ENCODE measurements at regions not wholly inside any gene's neighbourhood (a gene's known extent, or its start where the extent isn't known, plus 50 kb on each side); places are given as distances from the start of the nearest gene placed in this dataset.

GRCh38 chr2:181771356-181771755 lies 91.0 kb upstream of the NEUROD1 start:
- TF ChIP-seq POLR2AphosphoS5 (IDR thresholded peaks at IDR 0.05; ENCODE audit: low read depth, low read length) = no peak
- no peak for TF ChIP-seq SIN3A (IDR thresholded peaks at IDR 0.05; ENCODE audit: borderline replicate concordance, insufficient read depth, low read length)
- no peak for TF ChIP-seq TAF1 (IDR thresholded peaks at IDR 0.05; ENCODE audit: borderline replicate concordance, insufficient read depth, low read length)
- no peak for TF ChIP-seq FOXP2 (optimal IDR thresholded peaks at IDR 0.05; ENCODE audit: borderline replicate concordance, extremely low read depth, extremely low read length, insufficient read depth)
- no peak for TF ChIP-seq REST (IDR thresholded peaks at IDR 0.05; ENCODE audit: insufficient read depth in 1 of 2, low read depth in 2 of 2, low read length in 2 of 2)

GRCh38 chr2:181772334-181772733 lies 92.0 kb upstream of the NEUROD1 start:
- TF ChIP-seq REST (IDR thresholded peaks at IDR 0.05; ENCODE audit: insufficient read depth in 1 of 2, low read depth in 2 of 2, low read length in 2 of 2) = no peak
- no peak for TF ChIP-seq FOXP2 (optimal IDR thresholded peaks at IDR 0.05; ENCODE audit: borderline replicate concordance, extremely low read depth, extremely low read length, insufficient read depth)
- no peak for TF ChIP-seq TAF1 (IDR thresholded peaks at IDR 0.05; ENCODE audit: borderline replicate concordance, insufficient read depth, low read length)
- no peak for TF ChIP-seq SIN3A (IDR thresholded peaks at IDR 0.05; ENCODE audit: borderline replicate concordance, insufficient read depth, low read length)
- TF ChIP-seq POLR2AphosphoS5 (IDR thresholded peaks at IDR 0.05; ENCODE audit: low read depth, low read length) = no peak

- no peak for TF ChIP-seq TAF1 (IDR thresholded peaks at IDR 0.05; ENCODE audit: borderline replicate concordance, insufficient read depth, low read length)
- no peak for TF ChIP-seq POLR2AphosphoS5 (IDR thresholded peaks at IDR 0.05; ENCODE audit: low read depth, low read length)
- TF ChIP-seq SIN3A (IDR thresholded peaks at IDR 0.05; ENCODE audit: borderline replicate concordance, insufficient read depth, low read length) = no peak
Measured at GRCh38 chr2:181772777-181773176, 92.5 kb upstream of the NEUROD1 start.

GRCh38 chr2:181774685-181775084 lies 94.4 kb upstream of the NEUROD1 start:
- TF ChIP-seq TAF1 (IDR thresholded peaks at IDR 0.05; ENCODE audit: borderline replicate concordance, insufficient read depth, low read length) (no peak), FOXP2 (optimal IDR thresholded peaks at IDR 0.05; ENCODE audit: borderline replicate concordance, extremely low read depth, extremely low read length, insufficient read depth) (no peak), POLR2AphosphoS5 (IDR thresholded peaks at IDR 0.05; ENCODE audit: low read depth, low read length) (no peak), REST (IDR thresholded peaks at IDR 0.05; ENCODE audit: insufficient read depth in 1 of 2, low read depth in 2 of 2, low read length in 2 of 2) (no peak), SIN3A (IDR thresholded peaks at IDR 0.05; ENCODE audit: borderline replicate concordance, insufficient read depth, low read length) (no peak)

- TF ChIP-seq TAF1 (IDR thresholded peaks at IDR 0.05; ENCODE audit: borderline replicate concordance, insufficient read depth, low read length) (no peak), REST (IDR thresholded peaks at IDR 0.05; ENCODE audit: insufficient read depth in 1 of 2, low read depth in 2 of 2, low read length in 2 of 2) (no peak), POLR2AphosphoS5 (IDR thresholded peaks at IDR 0.05; ENCODE audit: low read depth, low read length) (no peak), FOXP2 (optimal IDR thresholded peaks at IDR 0.05; ENCODE audit: borderline replicate concordance, extremely low read depth, extremely low read length, insufficient read depth) (no peak), SIN3A (IDR thresholded peaks at IDR 0.05; ENCODE audit: borderline replicate concordance, insufficient read depth, low read length) (no peak)
Measured at GRCh38 chr2:181776336-181776735, 96.0 kb upstream of the NEUROD1 start.

Data from PFSK-1 (cell line).